ENCODE measurements at regions not wholly inside any gene's neighbourhood (a gene's known extent, or its start where the extent isn't known, plus 50 kb on each side); places are given as distances from the start of the nearest gene placed in this dataset.

DNA sequence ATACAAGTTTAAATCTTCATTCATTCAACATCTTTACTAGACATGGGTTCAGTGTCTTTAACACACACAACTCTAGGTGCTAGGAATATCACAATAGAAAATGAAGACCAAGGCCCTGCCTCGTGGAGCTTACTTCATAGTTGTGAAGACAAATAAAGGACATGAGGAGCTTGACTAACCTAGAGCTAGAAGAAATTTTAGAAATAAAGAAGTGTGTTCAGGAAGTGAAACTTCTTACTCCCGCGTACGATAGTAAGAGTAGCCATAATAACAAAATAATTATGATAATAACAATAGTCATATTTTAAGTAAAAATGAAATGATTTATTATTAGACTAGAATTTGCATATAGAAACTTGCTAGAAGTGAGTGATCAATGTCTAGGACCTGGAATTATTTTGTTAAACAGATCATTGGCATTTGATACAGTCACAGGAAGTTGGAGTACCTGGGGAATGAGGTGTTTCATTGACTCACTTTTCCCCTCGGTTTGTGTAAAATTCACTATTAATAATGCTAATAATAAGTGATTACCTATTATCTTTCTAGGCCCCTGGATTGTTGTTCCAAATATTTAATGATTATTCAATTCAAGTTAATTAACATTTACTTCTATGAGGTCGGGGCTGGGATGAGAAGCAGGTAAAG is 331.3 kb downstream of the NSG2 start:
- TF ChIP-seq, protein P1, sequence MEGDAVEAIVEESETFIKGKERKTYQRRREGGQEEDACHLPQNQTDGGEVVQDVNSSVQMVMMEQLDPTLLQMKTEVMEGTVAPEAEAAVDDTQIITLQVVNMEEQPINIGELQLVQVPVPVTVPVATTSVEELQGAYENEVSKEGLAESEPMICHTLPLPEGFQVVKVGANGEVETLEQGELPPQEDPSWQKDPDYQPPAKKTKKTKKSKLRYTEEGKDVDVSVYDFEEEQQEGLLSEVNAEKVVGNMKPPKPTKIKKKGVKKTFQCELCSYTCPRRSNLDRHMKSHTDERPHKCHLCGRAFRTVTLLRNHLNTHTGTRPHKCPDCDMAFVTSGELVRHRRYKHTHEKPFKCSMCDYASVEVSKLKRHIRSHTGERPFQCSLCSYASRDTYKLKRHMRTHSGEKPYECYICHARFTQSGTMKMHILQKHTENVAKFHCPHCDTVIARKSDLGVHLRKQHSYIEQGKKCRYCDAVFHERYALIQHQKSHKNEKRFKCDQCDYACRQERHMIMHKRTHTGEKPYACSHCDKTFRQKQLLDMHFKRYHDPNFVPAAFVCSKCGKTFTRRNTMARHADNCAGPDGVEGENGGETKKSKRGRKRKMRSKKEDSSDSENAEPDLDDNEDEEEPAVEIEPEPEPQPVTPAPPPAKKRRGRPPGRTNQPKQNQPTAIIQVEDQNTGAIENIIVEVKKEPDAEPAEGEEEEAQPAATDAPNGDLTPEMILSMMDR (conservative IDR thresholded peaks at IDR 0.05; ENCODE audit: low read length) = no peak
- TF ChIP-seq EZH2phosphoT487 (IDR thresholded peaks at IDR 0.05; ENCODE audit: borderline replicate concordance) = no peak

All from Loucy (cell line).